HG02610 (cell line): ENCODE measurements at regions not wholly inside any gene's neighbourhood (a gene's known extent, or its start where the extent isn't known, plus 50 kb on each side); places are given as distances from the start of the nearest gene placed in this dataset.
"Not testable (repeated sequence)": the region's sequence is repeated elsewhere in the genome, so short reads cannot be mapped to it uniquely, and the experiment has no call there.

ENCODE experiments used
- ATAC-seq: cut with Tn5 transposase; IDR thresholded peaks from one replicate; pipeline ENCODE4 v1.9.1; 2021; ENCODE audit warnings: mild to moderate bottlenecking, moderate library complexity; ENCODE audit not compliant: unreplicated experiment

- ATAC-seq: no peak
These were observed 1014.0 kb upstream of the SEMA6A start for GRCh38 chr5:117588611-117589010.

GRCh38 chr5:117587111-117587510 is 1012.5 kb upstream of the SEMA6A start:
- no peak for ATAC-seq

- ATAC-seq: no peak
These were observed 994.0 kb upstream of the SEMA6A start for GRCh38 chr5:117568622-117569021.

DNA sequence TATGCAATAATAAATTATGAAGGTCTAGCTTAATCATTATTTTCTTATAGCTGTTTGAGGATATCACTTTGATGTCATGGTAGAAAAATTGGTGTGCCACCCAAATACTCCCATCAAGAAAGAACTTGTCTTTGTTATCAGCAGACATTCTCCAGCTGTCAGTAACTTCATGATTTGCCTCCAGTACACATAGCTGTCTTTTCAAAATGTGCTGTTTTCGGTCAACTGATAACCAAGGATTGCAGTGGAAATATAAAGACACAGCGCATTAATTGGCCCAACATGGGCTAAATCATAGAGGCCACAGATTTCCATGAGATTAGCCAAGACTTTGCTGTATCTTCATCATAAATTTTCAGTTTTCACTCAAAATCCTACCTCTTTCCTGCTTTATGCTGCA is 993.5 kb upstream of the SEMA6A start:
- ATAC-seq: no peak

DNA sequence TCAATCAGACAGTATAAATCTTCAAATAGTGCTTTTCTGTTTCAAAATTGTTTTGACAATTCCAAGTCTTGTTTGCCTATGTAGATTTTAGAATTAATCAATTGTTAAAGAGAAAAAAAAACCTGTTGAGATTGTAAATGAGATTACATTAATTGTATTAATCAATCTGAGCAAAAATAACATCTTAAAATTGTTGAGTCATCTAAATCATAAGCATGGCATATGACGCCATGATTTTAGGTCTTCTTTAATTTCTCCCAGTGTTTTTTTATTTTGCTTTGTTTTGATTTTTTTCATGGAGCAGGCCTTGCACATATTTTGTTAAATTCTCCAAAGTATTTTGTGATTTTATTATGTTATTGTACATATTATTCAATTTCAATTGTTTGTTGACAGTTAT is 988.0 kb upstream of the SEMA6A start:
- ATAC-seq: no peak

DNA sequence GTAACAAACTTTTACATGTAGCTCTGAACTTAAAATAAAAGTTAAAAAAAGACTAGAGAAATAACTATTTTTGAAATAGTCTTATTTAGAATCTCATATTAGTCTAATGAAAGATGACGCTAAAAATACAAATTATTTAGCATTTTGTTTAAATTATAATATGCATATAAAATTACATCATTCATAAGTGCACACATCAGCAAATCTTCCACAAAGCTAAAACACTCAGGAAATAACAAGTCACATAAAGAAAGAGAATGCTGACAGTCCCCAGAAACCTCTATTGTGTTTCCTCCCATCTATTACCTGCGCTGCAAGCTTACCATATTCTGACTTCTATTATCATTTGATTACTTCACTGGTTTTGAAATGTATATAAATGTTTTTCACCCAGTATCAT is 986.9 kb upstream of the SEMA6A start:
- ATAC-seq: no peak

- ATAC-seq: no peak
These were observed 984.6 kb upstream of the SEMA6A start for GRCh38 chr5:117559005-117559844.

- ATAC-seq: no peak
These were observed 976.6 kb upstream of the SEMA6A start for GRCh38 chr5:117551236-117551635.

DNA sequence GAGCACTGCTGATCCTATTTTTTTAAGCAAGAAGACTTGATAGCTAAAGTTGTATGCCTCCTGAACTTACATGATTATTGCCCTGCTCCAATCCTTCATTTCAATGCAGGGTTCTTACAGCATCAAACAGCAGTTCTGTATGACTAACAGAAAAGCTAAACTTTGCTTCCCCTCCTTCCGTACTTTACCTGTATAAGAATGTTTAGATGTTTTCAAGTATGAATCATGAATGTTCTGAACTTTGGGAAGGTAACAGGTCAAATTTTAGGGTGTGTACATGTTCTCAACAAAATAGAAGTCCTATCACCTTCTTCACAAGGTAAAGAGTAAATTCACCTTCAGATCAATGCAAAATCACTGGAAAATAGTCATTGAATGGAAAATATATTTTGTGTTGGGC is 972.6 kb upstream of the SEMA6A start:
- ATAC-seq: no peak

DNA sequence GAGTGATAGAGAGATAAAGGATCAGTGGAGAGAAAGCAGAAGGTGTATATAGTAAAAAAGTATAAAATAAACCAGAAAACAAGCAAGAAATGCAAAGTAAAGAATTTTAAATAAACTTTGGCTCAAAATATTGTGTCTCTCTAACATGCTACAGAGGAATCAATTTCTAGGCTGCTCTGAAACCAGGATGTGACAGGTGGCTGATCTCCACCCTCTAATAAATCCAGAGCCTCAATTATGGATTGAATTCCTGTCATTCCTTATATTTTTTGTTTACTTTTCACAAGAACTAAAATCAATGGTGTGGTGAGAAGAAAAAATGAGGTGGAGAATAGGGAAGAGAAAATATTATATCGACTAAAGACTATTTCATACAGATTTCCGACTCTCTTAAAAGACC is 965.1 kb upstream of the SEMA6A start:
- no peak for ATAC-seq

DNA sequence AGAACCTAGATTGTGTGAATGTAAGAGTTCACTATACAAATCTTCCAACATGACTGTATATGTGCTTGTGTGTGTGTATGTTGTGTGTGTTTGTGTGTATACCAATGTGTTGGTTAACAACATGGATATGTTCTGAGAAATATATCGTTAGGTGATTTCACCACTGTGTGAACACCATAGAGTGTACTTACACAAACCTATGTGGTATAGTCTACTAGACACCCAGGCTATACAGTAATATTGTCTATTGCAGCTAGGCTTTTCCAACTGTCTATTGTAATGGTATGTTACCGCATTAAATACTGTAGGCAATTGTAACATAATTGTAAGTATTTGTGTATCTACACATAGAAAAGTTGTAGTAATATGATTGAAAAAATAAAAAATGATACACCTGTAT is 959.2 kb upstream of the SEMA6A start:
- no peak for ATAC-seq

DNA sequence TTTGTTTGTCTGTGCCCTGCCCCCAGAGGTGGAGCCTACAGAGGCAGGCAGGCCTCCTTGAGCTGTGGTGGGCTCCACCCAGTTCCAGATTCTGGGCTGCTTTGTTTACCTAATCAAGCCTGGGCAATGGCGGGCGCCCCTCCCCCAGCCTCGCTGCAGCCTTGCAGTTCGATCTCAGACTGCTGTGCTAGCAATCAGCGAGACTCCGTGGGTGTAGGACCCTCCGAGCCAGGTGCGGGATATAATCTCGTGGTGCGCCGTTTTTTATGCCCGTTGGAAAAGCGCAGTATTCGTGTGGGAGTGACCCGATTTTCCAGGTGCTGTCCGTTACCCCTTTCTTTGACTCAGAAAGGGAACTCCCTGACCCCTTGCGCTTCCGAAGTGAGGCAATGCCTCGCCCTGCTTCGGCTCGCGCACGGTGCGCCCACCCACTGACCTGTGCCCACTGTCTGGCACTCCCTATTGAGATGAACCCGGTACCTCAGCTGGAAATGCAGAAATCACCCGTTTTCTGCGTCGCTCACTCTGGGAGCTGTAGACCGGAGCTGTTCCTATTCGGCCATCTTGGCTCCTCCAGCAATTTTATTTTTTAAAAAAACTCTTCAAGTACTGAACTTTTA is 958.5 kb upstream of the SEMA6A start:
- ATAC-seq: not testable (repeated sequence)

GRCh38 chr5:117519957-117520500 is 945.4 kb upstream of the SEMA6A start:
- no peak for ATAC-seq

GRCh38 chr5:117504305-117504704 is 929.7 kb upstream of the SEMA6A start:
- ATAC-seq: no peak

DNA sequence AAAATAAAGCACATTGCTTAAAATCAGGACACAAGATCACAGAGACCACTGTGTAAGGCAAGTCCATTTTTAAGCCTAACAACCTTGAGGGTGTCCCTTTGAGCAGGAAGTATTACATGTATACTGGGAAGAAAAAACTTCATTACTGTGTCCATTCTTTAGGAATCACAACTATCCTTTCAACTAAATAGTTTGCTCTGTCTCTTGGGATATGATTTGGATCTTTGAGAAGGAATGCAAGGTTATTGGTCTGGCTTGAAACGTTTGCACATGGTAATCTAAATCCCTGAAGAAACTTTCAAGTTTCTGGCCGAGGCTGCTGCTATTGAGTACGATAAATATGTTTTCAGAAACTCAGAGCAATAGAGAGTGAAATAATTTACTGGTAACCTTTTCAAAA is 923.0 kb upstream of the SEMA6A start:
- no peak for ATAC-seq

DNA sequence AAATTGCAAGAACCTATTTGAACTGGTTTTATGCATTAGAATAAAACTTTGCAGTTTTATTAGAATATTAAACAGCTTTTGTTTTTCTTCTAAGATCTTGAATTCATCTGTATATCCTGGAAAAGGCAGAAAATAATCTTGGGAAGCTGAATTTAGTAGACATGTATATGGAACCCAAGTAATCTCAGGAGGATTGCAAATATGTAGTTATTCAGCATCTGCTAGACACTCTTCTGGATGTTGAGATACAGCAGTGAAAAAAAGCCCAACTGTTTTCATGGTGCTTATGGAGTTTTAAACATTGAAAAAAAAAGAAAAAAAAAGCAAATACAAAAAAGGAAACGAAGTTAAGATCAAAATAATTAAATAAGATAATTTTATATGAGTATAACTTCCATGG is 922.2 kb upstream of the SEMA6A start:
- no peak for ATAC-seq

DNA sequence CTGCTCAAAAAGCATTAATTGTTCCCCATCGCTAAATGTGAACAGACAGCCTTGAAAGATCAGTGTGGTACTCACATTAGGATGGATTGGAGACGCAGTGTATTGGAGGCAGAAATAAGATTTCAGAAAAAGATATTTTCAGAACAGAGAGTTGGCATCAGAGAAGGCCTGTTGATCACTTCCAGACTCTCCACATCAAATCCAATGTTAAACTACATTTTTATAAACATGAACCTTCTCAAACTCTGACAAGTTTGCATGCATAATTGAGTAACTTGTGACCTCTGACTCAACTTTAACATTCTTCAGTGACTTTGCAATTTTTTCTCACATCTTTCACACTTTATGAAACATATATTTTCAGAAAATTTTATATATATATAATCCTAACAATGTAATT is 919.6 kb upstream of the SEMA6A start:
- no peak for ATAC-seq

GRCh38 chr5:117488976-117489500 is 914.4 kb upstream of the SEMA6A start:
- no peak for ATAC-seq

GRCh38 chr5:117487556-117487955 is 912.9 kb upstream of the SEMA6A start:
- no peak for ATAC-seq

GRCh38 chr5:117486879-117487391 is 912.3 kb upstream of the SEMA6A start:
- no peak for ATAC-seq

GRCh38 chr5:117486261-117486660 is 911.6 kb upstream of the SEMA6A start:
- ATAC-seq: no peak

GRCh38 chr5:117475919-117476318 is 901.3 kb upstream of the SEMA6A start:
- no peak for ATAC-seq
